ENCODE measurements at regions not wholly inside any gene's neighbourhood (a gene's known extent, or its start where the extent isn't known, plus 50 kb on each side); places are given as distances from the start of the nearest gene placed in this dataset.
"Not testable (repeated sequence)": the region's sequence is repeated elsewhere in the genome, so short reads cannot be mapped to it uniquely, and the experiment has no call there.

DNA sequence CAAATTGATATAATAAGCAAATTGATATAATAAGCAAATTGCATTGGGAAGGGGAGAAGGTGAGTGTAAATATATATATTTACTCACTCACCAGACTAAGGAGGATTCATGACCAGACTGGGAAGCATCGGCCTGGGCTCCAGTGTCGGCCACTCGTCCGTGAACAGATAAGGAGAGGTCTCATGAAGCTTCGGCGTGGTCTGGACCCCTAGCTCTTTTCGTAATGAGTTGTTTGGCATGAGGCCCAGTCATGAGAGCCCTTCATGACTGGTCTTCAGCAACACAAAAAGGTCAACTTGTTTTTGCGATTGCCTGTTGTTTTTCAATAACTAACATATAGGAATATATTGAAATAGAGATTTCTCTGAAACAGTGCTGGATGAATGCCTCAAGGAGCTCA is 222.9 kb upstream of the KCNK2 start:
- no peak for DNase-seq (ENCODE audit: low read depth)

DNA sequence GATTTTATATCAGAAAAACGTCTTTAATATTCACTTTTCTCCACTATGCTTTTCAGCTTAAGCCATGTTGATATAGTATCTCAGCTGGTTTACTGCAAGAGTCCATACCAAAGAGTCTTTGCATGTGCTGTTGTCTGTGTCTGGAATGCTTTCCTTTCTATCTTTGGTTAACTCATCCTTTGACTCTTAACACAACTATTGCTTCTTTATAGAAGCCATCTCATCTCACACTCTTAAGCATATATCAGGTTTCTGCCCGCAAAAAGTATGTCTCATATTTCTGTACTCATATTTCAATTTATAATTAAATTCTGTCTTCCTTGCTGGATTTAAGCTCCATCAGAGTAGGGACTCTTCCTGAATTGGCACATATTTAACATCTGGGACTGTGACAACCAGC is 220.9 kb upstream of the KCNK2 start:
- peak; percentile 34 for DNase-seq (ENCODE audit: low read depth)

DNA sequence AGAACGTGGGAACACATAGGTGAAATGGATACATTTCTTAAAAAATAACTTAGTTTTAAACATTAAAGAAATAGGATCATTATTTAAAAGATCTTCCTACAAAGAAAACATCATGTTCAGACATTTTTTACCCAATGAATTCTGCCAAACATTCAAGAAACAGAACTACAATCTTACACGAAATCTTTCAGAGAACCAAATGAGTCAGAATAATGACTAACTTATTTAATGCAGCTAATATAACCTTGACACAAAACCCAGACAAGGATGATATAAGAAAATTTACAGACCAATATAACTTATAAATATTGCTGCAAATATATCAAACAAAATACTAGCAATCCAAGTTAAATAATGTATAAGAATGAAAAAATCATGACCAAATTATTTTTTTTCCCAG is 220.1 kb upstream of the KCNK2 start:
- no peak for DNase-seq (ENCODE audit: low read depth)

DNA sequence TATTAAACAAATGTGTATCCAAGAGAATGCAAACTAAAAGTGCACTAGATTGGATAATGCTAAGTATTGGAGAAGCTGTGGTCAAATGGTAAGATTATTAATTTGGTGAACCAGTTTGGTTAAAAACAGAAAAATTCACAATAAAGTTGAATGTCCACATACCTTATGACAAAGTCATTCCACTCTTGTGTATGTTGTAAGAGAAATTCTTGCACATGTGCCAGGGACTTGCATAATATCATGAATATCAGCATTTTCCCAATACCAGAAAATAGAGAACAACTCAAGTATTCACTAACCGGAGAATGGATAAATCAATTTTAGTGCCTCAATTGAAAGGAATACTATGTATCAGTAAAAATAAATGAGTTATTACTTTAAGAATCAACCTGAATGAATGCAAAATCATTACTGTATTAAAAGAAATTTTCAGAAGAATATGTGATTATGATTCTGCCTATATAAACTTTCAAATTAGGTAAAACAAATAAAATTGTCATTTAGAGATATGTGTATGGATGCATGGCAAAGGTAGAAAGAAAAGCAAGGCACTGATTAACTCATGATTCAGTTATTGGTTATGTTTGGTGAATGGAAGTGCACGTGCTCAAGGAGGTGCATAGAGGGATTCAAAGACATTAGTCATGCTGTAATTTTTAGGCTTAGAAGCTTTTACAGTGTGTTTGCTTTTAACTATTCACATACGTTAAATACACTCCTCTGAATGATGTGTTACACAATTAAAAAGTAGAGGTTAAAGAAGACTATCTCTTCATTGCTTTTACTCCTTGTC is 217.4 kb upstream of the KCNK2 start:
- no peak for DNase-seq (ENCODE audit: low read depth)

GRCh38 chr1:214870426-214870825 is 212.1 kb upstream of the KCNK2 start:
- not testable (repeated sequence) for DNase-seq (ENCODE audit: low read depth)

DNA sequence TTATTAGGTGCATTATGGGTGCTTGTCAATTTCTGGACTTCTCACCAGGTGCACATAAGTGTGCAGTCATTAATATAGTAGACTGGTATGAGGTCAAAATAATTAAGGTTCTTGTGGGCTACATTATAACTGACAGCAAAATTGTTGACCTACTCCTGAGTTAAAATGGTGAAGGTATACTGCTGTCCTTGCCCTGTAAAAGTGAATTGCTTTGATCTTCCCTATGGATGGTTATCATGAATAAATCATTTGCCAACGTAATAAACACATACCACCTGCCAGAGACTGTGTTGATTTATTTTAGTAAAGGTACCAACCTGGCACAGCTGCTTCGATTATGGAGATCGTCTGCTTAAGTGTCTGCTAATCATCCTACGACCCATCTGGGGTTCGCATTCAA is 201.6 kb upstream of the KCNK2 start:
- DNase-seq (ENCODE audit: low read depth) = no peak

- DNase-seq (ENCODE audit: low read depth) = no peak
These were observed 199.9 kb upstream of the KCNK2 start for GRCh38 chr1:214882616-214883015.

- no peak for DNase-seq (ENCODE audit: low read depth)
These were observed 187.4 kb upstream of the KCNK2 start for GRCh38 chr1:214895011-214895600.

DNA sequence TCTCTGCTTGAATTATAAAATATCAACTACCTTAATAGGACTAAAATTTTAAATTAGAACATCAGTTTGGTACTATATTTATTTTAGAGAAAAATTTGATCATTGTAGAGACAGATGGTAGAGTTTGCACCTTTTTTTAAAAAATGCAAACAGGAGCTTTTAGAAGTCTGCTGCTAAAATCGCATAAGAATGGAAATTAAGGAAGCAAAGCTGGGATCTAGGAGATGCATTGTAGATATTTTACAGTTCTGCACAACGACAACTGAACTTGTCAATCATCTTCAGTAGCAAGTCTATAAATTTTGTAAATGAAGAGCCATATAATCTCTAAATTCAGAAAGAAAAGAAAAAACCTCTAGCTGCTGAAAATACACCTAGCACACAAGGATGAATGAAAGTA is 185.6 kb upstream of the KCNK2 start:
- DNase-seq (ENCODE audit: low read depth) = no peak

GRCh38 chr1:214897581-214897980 is 185.0 kb upstream of the KCNK2 start:
- no peak for DNase-seq (ENCODE audit: low read depth)

GRCh38 chr1:214898161-214898560 is 184.4 kb upstream of the KCNK2 start:
- no peak for DNase-seq (ENCODE audit: low read depth)

GRCh38 chr1:214898718-214899117 is 183.8 kb upstream of the KCNK2 start:
- no peak for DNase-seq (ENCODE audit: low read depth)

DNA sequence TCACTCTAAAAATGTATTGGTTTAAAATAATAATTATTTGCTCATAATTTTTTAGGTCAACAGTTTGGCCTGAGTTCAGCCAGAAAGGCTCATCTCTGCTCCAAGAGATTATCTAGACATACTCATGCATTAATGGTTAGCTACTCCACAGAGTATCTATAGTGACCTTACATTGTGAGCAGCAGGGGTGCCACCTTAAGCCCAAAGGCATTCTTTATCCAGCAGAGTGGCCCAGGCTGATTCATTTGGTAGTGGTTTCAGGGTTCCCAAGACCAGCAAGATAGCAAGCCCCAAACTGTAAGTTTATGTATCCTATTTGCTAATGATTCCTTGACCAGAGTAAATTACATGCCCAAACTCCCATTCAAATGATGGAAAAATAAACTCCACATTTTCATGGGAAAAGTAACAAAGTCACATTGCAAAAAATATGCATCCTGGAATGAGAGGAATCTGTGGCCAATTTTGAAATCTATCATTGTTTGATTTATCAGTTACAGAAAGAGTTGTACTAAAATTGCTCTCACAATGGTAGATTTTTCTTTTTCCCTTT is 182.6 kb upstream of the KCNK2 start:
- DNase-seq (ENCODE audit: low read depth) = no peak

DNA sequence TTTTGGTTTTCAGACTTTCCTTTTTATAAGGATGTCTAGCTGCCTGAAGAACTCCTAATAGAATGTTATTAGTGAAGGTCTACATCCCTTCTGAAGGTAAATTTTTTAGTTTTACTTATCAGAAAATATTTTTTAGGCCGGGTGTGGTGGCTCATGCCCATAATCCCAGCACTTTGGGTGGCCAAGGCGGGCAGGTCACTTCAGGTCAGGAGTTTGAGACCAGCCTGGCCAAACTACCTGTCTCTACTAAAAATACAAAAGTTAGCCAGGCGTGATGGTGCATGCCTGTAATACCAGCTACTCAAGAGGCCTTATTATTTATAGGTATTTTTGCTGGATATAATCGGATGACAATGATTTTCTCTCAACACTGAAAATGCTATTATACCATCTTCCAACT is 181.9 kb upstream of the KCNK2 start:
- DNase-seq (ENCODE audit: low read depth) = no peak

GRCh38 chr1:214901718-214902117 is 180.8 kb upstream of the KCNK2 start:
- DNase-seq (ENCODE audit: low read depth) = peak; percentile 18

- DNase-seq (ENCODE audit: low read depth) = no peak
These were observed 179.8 kb upstream of the KCNK2 start for GRCh38 chr1:214902636-214903320.

GRCh38 chr1:214912127-214912526 is 170.4 kb upstream of the KCNK2 start:
- peak; percentile 4 for DNase-seq (ENCODE audit: low read depth)

DNA sequence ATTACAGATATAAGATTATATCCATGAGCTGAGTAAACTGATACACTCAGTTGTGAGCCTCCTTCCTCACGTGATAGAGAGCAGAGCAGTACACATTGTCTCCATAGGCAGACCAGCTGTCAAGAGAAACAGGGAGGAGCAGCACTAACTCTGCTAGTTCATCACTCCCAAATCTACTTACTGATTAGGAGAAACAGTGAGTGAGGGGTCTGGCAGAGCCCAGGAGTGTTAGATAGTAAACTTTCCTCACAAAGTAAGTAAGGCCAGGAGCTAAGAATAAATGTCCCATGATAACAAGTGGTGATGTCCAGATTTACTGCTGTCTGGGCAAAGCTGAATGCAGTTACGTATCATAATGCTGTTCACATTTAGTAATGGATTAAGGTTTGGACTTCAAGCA is 168.6 kb upstream of the KCNK2 start:
- no peak for DNase-seq (ENCODE audit: low read depth)

GRCh38 chr1:214917081-214917635 is 165.4 kb upstream of the KCNK2 start:
- no peak for DNase-seq (ENCODE audit: low read depth)

GRCh38 chr1:214918745-214919144 is 163.8 kb upstream of the KCNK2 start:
- no peak for DNase-seq (ENCODE audit: low read depth)

DNA sequence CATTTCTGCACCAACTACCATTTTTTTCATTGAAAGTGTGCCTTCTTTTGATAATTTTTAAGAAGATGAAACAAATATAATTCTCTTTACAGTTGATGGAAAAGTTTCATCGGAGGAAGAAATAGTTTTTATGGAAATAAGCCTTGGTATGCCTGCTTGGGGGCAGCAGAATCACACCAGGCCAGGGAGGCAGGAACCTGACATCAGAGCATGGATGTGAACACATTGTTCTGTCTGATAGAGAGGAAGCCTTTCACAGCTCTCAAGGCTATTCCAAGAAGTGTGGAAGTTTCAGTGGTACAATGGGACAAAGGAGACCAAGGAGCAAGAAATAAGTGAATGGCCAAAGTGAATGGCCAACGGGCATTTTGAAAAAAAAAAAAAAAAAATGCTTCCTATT is 162.2 kb upstream of the KCNK2 start:
- DNase-seq (ENCODE audit: low read depth) = no peak

Data from myocyte (in vitro differentiated cells).